ENCODE measurements at regions not wholly inside any gene's neighbourhood (a gene's known extent, or its start where the extent isn't known, plus 50 kb on each side); places are given as distances from the start of the nearest gene placed in this dataset.

DNA sequence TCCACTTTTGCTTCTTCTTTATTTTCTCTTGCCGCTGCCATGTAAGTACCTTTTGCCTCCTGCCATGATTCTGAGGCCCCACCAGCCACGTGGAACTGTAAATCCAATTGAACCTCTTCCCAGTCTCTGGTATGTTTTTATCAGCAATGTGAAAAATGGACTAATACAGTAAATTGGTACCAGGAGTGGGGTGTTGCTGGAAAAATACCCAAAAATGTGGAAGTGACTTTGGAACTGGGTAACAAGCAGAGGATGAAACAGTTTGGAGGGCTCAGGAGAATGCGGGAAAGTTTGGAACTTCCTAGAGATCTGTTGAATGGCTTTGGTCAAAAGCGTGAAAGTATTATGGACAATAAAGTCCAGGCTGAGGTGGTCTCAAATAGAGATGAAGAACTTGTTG is 670.3 kb upstream of the ZWINT start:
- H3K4me3 ChIP-seq (ENCODE audit: low read length), result no peak overlapping the region
- TF ChIP-seq, protein P1, sequence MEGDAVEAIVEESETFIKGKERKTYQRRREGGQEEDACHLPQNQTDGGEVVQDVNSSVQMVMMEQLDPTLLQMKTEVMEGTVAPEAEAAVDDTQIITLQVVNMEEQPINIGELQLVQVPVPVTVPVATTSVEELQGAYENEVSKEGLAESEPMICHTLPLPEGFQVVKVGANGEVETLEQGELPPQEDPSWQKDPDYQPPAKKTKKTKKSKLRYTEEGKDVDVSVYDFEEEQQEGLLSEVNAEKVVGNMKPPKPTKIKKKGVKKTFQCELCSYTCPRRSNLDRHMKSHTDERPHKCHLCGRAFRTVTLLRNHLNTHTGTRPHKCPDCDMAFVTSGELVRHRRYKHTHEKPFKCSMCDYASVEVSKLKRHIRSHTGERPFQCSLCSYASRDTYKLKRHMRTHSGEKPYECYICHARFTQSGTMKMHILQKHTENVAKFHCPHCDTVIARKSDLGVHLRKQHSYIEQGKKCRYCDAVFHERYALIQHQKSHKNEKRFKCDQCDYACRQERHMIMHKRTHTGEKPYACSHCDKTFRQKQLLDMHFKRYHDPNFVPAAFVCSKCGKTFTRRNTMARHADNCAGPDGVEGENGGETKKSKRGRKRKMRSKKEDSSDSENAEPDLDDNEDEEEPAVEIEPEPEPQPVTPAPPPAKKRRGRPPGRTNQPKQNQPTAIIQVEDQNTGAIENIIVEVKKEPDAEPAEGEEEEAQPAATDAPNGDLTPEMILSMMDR (conservative IDR thresholded peaks at IDR 0.05; ENCODE audit: low read depth, low read length), result no peak
- no peak for DNase-seq (ENCODE audit: low read depth)

DNA sequence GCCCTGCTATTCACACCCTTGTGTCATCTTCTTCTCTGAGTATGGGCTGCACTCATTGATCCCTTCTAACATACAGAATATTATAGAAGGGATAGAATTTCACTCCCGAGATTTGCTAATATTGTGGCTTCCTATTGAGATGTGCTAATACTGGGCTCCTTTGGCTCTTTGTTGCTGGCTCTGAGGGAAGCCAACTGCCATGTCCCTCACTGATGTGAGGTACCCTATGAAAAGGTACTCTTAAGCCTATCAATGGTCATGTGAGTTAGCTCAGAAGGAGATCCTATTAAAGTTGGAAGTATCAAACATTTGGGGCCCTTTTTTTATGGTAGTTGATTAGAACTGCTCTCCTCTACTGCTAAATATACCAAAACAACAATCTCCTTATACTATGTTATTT is 665.2 kb upstream of the ZWINT start:
- H3K4me3 ChIP-seq (ENCODE audit: low read length), result no peak overlapping the region
- DNase-seq (ENCODE audit: low read depth), result no peak
- TF ChIP-seq, protein P1 (conservative IDR thresholded peaks at IDR 0.05; ENCODE audit: low read depth, low read length), result no peak

DNA sequence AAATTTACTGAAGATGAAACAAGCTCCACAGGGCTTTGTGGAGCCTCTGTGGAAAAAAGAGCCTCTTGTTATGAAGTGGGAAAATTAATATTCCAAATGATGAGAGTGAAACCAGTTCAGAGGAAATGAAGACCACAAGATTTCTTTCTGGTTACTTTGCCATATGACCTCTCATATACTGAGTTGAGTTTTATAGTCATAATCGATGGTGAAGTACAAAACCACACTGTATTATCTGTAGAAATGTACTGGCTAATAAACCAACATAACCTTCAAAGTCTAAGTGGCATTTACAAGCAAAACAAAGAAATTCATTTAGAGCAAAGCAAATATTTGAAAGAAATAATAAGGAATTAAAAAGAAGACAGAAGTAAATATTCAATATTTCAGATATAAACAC is 662.6 kb upstream of the ZWINT start:
- H3K4me3 ChIP-seq (ENCODE audit: low read length), result no peak overlapping the region
- TF ChIP-seq, protein P1 (conservative IDR thresholded peaks at IDR 0.05; ENCODE audit: low read depth, low read length), result no peak
- DNase-seq (ENCODE audit: low read depth), result no peak

DNA sequence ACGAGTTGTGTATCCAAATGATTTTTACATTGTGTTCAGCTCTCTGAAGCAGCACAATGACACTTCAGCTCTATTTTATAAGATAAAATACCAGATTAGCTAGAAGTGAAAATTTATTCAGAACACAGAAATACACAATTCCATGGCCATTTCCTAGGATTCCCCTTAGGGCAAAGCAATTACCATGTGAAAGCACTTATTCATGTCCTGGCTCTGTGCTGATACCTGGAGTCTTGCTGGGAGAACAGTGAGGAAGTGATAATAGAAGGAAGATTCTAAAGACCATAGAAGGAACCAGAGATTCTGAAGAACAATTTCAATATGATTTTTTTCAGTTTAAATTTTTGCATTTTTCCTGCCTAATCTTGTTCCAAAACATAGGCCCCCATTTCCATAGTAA is 657.4 kb upstream of the ZWINT start:
- TF ChIP-seq, protein P1 (conservative IDR thresholded peaks at IDR 0.05; ENCODE audit: low read depth, low read length), result no peak
- H3K4me3 ChIP-seq (ENCODE audit: low read length), result no peak overlapping the region
- no peak for DNase-seq (ENCODE audit: low read depth)

DNA sequence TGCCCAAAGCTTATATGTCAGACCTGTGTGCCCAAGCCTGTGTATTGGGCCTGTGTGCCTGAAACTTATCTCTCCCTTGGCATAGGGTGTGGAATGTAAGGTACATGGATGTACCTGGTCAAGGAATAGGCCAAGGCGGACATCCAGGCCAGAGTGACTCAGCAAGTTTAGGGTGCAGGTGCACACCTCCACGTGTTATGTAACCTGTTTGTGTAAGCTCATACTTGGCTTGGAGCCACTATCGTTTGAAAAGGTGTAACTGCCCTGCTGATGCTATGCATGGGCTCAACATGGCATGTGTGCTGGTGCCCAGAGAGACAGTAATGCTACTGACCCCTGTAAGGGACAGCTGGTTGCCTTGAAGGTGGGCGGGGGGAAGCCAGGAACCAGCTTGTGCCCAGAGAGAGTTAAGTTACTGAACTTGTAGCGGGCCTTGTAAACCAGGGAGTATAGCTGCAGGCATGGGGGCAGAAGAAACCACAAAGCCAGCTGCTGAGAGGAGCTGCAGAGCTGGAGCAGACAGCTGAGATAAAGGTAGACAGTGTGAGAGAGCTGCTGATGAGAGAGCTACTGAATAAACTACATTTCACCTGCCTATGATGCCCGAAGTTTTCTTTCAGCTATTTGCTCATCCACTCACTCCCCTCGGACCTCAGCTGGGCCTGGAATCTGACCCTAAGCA is 656.4 kb upstream of the ZWINT start:
- TF ChIP-seq, protein P1 (conservative IDR thresholded peaks at IDR 0.05; ENCODE audit: low read depth, low read length), result no peak
- H3K4me3 ChIP-seq (ENCODE audit: low read length), result no peak overlapping the region
- no peak for DNase-seq (ENCODE audit: low read depth)

DNA sequence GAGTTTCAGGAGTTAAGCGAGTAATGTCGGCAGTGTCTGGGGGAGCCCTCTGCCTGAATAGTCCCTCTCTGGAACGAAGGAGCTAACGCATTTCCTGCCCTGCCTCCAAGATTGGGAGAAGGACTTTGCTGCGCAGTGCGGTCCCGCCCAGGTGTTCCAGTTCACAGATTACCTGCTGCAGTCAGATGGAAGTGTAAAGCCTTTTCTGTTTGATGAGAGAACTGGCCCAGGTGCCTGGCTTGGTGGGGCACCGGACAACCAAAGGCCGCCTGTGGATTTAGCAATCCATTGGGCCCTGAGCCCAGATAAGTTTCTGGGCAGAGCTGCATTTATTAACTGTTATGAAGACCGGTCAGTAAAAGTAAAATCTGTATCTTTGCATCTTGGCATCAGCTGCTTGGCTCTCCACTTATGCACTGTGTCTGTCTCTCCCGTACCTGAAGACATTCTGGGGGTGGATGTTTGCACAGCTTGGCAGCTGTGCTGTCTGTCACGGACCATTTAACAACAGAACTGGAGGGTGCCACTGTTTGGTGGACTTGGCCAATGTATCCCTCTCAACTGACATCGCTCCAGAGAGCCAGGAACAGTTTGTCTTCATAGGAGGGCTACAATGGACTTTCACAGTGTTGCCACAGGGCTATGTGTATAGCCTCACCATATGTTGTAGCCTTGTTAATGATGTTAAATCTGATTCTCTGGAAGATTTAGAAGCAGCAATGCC is 654.7 kb upstream of the ZWINT start:
- DNase-seq (ENCODE audit: low read depth), result no peak
- no peak overlapping the region for H3K4me3 ChIP-seq (ENCODE audit: low read length)
- TF ChIP-seq, protein P1 (conservative IDR thresholded peaks at IDR 0.05; ENCODE audit: low read depth, low read length), result no peak

DNA sequence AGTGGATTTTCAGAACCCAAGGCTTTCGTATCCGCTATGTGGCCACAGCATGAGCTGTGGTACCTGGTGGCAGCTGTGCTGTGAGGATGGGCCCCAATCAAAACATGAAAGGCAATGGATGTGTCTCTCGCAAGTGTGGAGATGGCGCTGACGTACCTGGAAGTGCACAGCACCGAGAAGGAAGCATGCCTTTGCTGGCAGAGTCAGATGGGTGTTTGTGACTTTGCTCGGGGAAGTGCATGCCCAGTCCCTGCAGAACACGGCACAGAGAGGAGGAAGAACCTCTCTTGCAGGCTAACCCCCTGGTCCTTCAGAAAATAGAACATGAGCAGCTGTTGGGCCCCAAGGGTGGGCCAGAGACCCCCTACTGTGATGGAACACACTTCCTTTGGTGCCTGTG is 654.1 kb upstream of the ZWINT start:
- H3K4me3 ChIP-seq (ENCODE audit: low read length), result no peak overlapping the region
- no peak for DNase-seq (ENCODE audit: low read depth)
- TF ChIP-seq, protein P1 (conservative IDR thresholded peaks at IDR 0.05; ENCODE audit: low read depth, low read length), result no peak
